GM12878 (cell line): ENCODE measurements at regions not wholly inside any gene's neighbourhood (a gene's known extent, or its start where the extent isn't known, plus 50 kb on each side); places are given as distances from the start of the nearest gene placed in this dataset.

Experiments
- CBX3 ChIP-seq: fragments of 200-600 bp; sonication (generic); IDR thresholded peaks from 2 replicates; pipeline ENCODE4 v1.6.1; 2016; ENCODE audit warnings: low read depth, borderline replicate concordance
- CEBPB ChIP-seq, 2 experiments: fragments of 150-350 bp in 1 of 2; IDR thresholded peaks; 2 replicates each; pipeline ENCODE4 v1.6.1; 2012 to 2014; ENCODE audit warnings: low read depth in 2 of 2, low read length in 2 of 2, borderline replicate concordance in 1 of 2, inconsistent platforms in 1 of 2
- CTCF ChIP-seq, 3 experiments: IDR thresholded peaks in 2 of 3; conservative IDR thresholded peaks in 1 of 3; 2 replicates each; pipeline ENCODE4 v1.5.1; 2011; ENCODE audit warnings: low read depth in 3 of 3, low read length in 3 of 3, mild to moderate bottlenecking in 3 of 3, control low read depth in 2 of 3, moderate library complexity in 2 of 3, inconsistent platforms in 1 of 3, mixed read lengths in 1 of 3; ENCODE audit not compliant: control insufficient read depth in 2 of 3, insufficient read depth in 1 of 3; ENCODE audit errors: extremely low read depth in 1 of 3
- HDAC6 ChIP-seq: fragments of 200-600 bp; sonication (generic); IDR thresholded peaks from one replicate; pipeline ENCODE4 v1.8.0; 2017; ENCODE audit warnings: antibody characterized with exemption; ENCODE audit not compliant: unreplicated experiment
- JUNB ChIP-seq: IDR thresholded peaks from 2 replicates; pipeline ENCODE4 v1.6.1; 2016; ENCODE audit warnings: antibody characterized with exemption, mild to moderate bottlenecking
- POU2F2 ChIP-seq: IDR thresholded peaks from 3 replicates; pipeline ENCODE4 v1.6.1; 2011; ENCODE audit warnings: low read depth, mild to moderate bottlenecking, low read length, borderline replicate concordance
- RELA ChIP-seq: fragments of 450-650 bp; IDR thresholded peaks from 2 replicates; pipeline ENCODE4 v1.8.0; 2014; ENCODE audit warnings: borderline replicate concordance; ENCODE audit not compliant: partially characterized antibody
- SREBF2 ChIP-seq: IDR thresholded peaks from 2 replicates; pipeline ENCODE4 v1.6.1; 2012; ENCODE audit warnings: mild to moderate bottlenecking, low read length
- SUZ12 ChIP-seq: fragments of 200-600 bp; sonication (generic); IDR thresholded peaks from one replicate; pipeline ENCODE4 v1.6.1; 2018; ENCODE audit warnings: antibody characterized with exemption, mild to moderate bottlenecking; ENCODE audit not compliant: unreplicated experiment

DNA sequence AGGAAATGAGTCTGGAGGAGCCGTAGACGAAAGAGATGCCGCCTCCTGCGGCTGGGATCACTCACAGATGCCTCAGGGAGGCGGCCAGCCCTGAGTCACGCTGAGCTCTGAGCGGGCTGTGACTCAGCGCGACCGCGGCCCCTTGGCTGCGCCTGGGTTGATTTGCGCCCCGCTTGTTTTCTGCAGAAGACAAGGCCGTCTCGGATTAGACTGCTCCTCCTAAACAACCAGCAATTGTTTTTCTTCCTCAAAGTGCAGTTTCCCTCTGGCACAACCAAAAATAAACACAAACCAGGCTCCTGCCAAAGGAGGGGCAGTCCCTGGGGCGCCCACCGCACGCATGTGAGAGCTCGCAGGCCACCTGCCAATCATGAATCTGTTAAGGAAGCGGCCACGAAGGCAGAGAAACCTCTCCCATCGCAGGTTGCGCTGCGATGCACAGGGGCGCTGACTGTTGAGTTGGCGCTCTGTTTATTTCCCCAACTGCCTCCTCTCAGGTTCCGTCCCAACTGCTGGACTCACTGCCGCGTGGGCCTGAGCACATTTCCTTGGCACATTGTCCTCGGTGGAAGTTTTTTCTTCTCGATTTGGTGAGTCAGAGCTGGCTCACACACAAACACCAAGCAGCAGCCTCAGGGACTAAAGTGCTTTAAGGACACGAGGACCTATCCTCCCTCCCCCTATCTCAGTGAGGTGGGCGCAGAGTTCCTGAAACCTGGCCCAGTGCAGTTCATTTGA is 85.2 kb upstream of the NDUFV2 start:
- no peak for TF ChIP-seq JUNB
- TF ChIP-seq HDAC6: no peak
- TF ChIP-seq CEBPB (IDR thresholded peaks at IDR 0.05; ENCODE audit: borderline replicate concordance in 1 of 2, low read depth in 2 of 2, low read length in 2 of 2): no peak
- TF ChIP-seq SUZ12: no peak
- TF ChIP-seq POU2F2: no peak
- no peak for TF ChIP-seq CBX3
- TF ChIP-seq RELA: no peak
- TF ChIP-seq SREBF2: no peak
- no peak for TF ChIP-seq CTCF (IDR thresholded peaks at IDR 0.05 in 2 of 3, conservative IDR thresholded peaks at IDR 0.05 in 1 of 3; ENCODE audit: control insufficient read depth in 2 of 3, extremely low read depth in 1 of 3, insufficient read depth in 1 of 3, low read depth in 3 of 3, low read length in 3 of 3)
